H7 (cell line): ENCODE measurements at regions not wholly inside any gene's neighbourhood (a gene's known extent, or its start where the extent isn't known, plus 50 kb on each side); places are given as distances from the start of the nearest gene placed in this dataset.

Source experiments
- DNase-seq: peaks from one replicate; pipeline ENCODE4 v3.0.0; 2012
- H3K27me3 ChIP-seq: 2 replicates; pipeline ENCODE4 v1.6.0; 2011; ENCODE audit warnings: mild to moderate bottlenecking, low read length; ENCODE audit not compliant: control insufficient read depth, insufficient read depth
- H3K36me3 ChIP-seq: replicated peaks from 2 replicates; pipeline ENCODE4 v1.5.1; 2011; ENCODE audit warnings: low read length; ENCODE audit not compliant: control insufficient read depth, insufficient read depth
- H3K4me3 ChIP-seq: 2 replicates; pipeline ENCODE4 v1.5.1; 2011; ENCODE audit warnings: low read depth, mild to moderate bottlenecking, control low read depth, low read length, moderate library complexity; ENCODE audit not compliant: insufficient read depth

- peak; percentile 34 for DNase-seq
- Histone ChIP-seq H3K27me3 (no peaks in the 10 kb centered on the region), H3K36me3 (no peaks in the 10 kb centered on the region), H3K4me3 (no peak overlapping the region)
Measured at GRCh38 chr2:129793431-129793902, 186.0 kb upstream of the RAB6C start.

- Histone ChIP-seq H3K4me3 (no peak overlapping the region), H3K27me3 (no peaks in the 10 kb centered on the region), H3K36me3 (no peaks in the 10 kb centered on the region)
- no peak for DNase-seq
Measured at GRCh38 chr2:129794116-129794515, 185.3 kb upstream of the RAB6C start.

- Histone ChIP-seq H3K27me3 (no peaks in the 10 kb centered on the region), H3K4me3 (no peak overlapping the region), H3K36me3 (no peaks in the 10 kb centered on the region)
- no peak for DNase-seq
Measured at GRCh38 chr2:129794540-129794939, 184.9 kb upstream of the RAB6C start.

GRCh38 chr2:129796225-129796624 is 183.2 kb upstream of the RAB6C start:
- H3K27me3 ChIP-seq = no peaks in the 10 kb centered on the region
- no peak for DNase-seq
- no peak overlapping the region for H3K4me3 ChIP-seq
- no peaks in the 10 kb centered on the region for H3K36me3 ChIP-seq

- no peak for DNase-seq
Measured at GRCh38 chr2:129796801-129797488, 182.5 kb upstream of the RAB6C start.

GRCh38 chr2:129797489-129798300 is 181.8 kb upstream of the RAB6C start:
- no peaks in the 10 kb centered on the region for H3K36me3 ChIP-seq
- no peak for DNase-seq
- no peak overlapping the region for H3K4me3 ChIP-seq
- H3K27me3 ChIP-seq = no peaks in the 10 kb centered on the region

More at GRCh38 chr2:129796801-129797488, 182.5 kb upstream of the RAB6C start:
- H3K27me3 ChIP-seq = no peaks in the 10 kb centered on the region
- H3K4me3 ChIP-seq = no peak overlapping the region
- no peaks in the 10 kb centered on the region for H3K36me3 ChIP-seq

- Histone ChIP-seq H3K4me3 (no peak overlapping the region), H3K27me3 (no peaks in the 10 kb centered on the region), H3K36me3 (no peaks in the 10 kb centered on the region)
- no peak for DNase-seq
Measured at GRCh38 chr2:129798301-129798581, 181.2 kb upstream of the RAB6C start.

- no peak overlapping the region for H3K4me3 ChIP-seq
- peak; percentile 36 for DNase-seq
- no peaks in the 10 kb centered on the region for H3K36me3 ChIP-seq
- H3K27me3 ChIP-seq = no peaks in the 10 kb centered on the region
Measured at GRCh38 chr2:129798626-129799025, 180.8 kb upstream of the RAB6C start.

- no peak for DNase-seq
- H3K4me3 ChIP-seq = no peak overlapping the region
- H3K36me3 ChIP-seq = no peaks in the 10 kb centered on the region
- H3K27me3 ChIP-seq = no peaks in the 10 kb centered on the region
Measured at GRCh38 chr2:129799036-129799958, 180.2 kb upstream of the RAB6C start.

GRCh38 chr2:129800285-129800684 is 179.2 kb upstream of the RAB6C start:
- Histone ChIP-seq H3K36me3 (no peaks in the 10 kb centered on the region), H3K4me3 (no peak overlapping the region), H3K27me3 (no peaks in the 10 kb centered on the region)
- no peak for DNase-seq

GRCh38 chr2:129800686-129801085 is 178.8 kb upstream of the RAB6C start:
- DNase-seq = no peak
- Histone ChIP-seq H3K36me3 (no peaks in the 10 kb centered on the region), H3K27me3 (no peaks in the 10 kb centered on the region), H3K4me3 (no peak overlapping the region)

GRCh38 chr2:129801575-129801974 is 177.9 kb upstream of the RAB6C start:
- Histone ChIP-seq H3K27me3 (no peaks in the 10 kb centered on the region), H3K36me3 (no peaks in the 10 kb centered on the region), H3K4me3 (no peak overlapping the region)
- no peak for DNase-seq

GRCh38 chr2:129802290-129802689 is 177.2 kb upstream of the RAB6C start:
- DNase-seq = no peak
- no peaks in the 10 kb centered on the region for H3K27me3 ChIP-seq
- H3K36me3 ChIP-seq = no peaks in the 10 kb centered on the region
- no peak overlapping the region for H3K4me3 ChIP-seq

GRCh38 chr2:129803032-129803431 is 176.4 kb upstream of the RAB6C start:
- H3K27me3 ChIP-seq = no peaks in the 10 kb centered on the region
- H3K4me3 ChIP-seq = no peak overlapping the region
- no peak for DNase-seq
- no peaks in the 10 kb centered on the region for H3K36me3 ChIP-seq
